CD4-positive, alpha-beta T cell treated with Interferon alpha-2 for 1 hour (primary cell): ENCODE measurements at regions not wholly inside any gene's neighbourhood (a gene's known extent, or its start where the extent isn't known, plus 50 kb on each side); places are given as distances from the start of the nearest gene placed in this dataset.
"Not testable (repeated sequence)": the region's sequence is repeated elsewhere in the genome, so short reads cannot be mapped to it uniquely, and the experiment has no call there.

Source experiments
- DNase-seq, 2 donors: peaks; one replicate each; pipeline ENCODE4 v3.0.0-alpha.2; 2020 to 2022

DNA sequence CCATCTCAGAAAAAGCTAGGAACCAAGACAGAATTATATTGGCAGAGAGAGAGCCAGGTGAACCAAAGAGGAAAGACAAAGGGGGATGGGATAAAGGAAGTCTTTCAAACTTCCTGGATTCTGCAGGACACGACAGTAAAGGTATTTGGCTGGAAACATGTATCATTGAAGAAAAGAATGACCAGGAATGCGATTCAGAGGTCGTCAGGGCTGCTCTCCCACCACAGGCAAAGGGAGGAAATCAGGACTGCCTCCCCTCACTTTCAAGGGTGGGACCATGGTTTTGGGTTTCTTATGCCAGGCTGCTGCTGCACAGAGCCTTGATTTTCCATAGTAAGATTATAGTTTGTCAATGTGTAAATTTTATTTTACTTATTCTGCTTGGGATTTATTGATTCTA, 848.8 kb downstream of the BRINP3 start:
- DNase-seq, result no peak

DNA sequence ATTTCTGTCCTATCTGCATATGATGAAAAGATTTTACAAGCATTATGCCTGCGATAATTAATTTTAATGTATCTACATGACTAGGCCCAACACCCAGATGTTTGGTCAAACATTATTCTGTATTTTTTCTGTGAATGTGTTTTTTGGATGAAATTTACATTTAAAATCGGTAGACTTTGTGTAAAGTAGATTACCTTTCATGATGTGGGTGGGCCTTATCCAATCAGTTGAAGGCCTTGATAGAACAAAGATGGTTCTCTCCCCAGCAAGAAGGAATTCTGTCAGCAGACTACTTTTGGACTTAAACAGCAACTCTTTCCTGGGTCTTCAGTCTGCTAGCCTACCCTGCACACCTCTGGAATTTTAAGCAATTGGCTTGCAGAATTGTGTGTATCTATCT, 844.0 kb downstream of the BRINP3 start:
- DNase-seq, result no peak

DNA sequence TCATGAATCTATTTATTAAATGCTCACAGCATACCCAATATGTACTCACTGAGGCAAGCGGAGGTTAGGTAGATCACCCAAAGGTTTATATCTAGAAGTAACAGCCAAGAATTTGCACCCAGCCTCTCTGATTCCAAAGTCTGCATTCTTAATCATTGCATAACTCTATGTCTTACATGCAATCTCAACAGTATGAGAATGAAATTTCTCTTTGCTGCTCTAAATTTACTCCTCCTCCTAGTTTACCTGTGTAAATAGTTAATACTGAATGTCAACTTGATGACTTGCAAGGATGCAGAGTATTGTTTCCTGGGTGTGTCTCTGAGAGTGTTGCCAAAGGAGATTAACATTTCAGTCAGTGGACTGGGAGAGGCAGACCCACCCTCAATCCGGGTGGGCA, 840.6 kb downstream of the BRINP3 start:
- DNase-seq, result no peak

DNA sequence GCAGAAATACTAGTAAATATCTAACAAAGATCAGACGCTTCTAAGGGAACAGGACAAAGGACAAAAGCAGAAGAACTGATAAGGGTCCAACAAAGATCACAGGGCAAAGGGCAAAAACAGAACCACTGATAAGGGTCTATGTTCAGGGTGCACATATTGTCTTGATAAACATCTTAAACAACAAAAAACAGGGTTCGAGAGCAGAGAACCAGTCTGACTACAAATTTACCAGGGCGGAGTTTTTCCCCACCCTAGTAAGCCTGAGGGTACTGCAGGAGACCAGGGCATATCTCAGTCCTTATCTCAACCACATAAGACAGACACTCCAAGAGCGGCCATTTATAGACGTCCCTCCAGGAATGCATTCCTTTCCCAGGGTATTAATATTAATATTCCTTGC, 833.5 kb downstream of the BRINP3 start:
- not testable (repeated sequence) for DNase-seq

DNA sequence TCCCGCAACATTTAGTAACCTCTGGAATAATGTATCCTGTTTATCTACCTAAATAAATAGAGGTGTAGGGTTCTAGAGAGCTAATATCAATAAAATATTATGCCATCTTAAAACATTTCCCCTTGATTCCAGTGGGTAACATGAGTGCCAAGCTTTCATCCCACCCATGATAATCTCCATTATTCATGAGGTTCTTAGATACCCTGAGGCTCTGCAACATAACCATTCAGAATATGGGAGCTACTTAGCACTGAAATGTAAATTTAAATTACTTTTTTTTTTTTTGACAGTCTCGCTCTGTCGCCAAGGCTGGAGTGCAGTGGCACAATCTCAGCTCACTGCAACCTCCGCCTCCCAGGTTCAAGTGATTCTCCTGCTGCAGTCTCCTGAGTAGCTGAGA, 832.7 kb downstream of the BRINP3 start:
- no peak for DNase-seq

DNA sequence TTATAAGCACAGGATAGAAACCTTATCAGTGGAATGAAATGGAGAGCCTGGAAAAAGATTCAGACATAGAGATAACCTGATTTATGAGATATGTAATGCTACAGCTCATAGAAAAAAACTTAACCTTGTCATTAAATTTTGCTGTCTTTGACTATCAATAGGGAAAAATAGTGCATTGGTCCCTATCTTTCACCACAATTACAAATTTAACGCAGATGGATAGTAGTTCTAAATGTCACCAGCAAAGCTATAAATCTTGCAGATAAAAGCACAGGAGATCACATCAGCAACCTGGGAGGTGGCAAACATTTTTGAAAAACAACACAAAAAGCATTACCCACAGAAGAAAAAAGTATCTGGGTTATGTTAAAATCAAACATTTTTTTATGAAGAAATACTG, 831.6 kb downstream of the BRINP3 start:
- DNase-seq, result no peak

DNA sequence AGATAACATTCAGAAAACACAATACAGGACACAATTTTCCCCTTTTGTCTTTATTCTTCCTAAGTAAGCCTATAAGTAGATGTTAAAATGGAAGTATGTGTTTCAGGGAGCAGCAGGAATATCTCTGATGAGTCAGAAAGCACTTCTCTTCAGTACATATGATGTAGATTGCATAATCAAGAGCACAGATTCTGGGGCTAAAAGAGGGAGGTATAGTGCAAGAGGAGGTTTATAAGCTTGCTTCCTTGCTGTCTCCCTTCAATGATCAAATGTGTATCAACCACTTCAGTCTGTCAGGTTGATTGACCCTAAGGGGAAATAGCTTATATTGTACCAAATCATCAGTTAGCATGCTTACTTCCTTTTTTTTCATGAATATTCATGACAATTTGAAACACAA, 822.8 kb downstream of the BRINP3 start:
- DNase-seq, result no peak

DNA sequence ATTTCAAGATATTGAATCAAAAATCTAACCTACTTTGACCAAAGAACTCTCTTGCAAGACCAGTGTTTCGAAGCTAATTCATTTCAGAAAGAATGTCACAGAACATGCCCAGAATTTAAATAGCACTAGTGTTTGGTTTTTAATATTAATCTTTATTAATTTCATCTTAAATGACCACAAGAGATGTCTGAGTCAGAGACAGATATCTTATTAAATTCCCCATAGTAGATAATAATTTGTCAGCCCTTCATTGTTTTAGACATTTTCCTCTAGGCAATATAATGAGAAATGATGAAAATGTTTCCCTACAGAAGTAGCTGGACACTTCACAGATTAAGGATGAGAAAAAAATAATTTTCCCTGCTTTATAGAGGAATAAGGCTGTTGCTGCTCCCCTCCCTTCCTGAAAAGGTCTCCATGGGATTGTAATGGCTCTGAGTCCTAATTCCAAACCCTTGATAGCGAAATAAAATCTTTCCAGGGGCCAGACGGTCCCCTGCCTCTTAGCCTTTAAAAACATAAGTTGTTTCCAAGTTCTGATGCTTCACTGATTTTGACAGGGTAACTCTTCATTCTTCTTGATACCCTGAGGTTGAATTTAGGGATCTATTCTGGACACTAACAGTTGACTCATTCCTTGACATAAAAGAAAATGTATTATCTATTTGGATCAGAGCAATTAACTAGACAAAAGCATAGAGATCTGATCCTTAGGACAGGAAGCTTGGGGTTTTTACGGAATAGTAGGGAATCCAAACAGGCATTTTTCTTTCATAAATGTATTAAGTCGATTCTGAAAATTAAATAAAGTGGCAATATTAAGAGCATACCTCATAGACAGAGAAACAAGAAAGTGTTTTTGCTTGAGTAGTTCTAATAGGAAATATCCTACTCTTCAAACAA, 820.8 kb downstream of the BRINP3 start:
- no peak for DNase-seq

DNA sequence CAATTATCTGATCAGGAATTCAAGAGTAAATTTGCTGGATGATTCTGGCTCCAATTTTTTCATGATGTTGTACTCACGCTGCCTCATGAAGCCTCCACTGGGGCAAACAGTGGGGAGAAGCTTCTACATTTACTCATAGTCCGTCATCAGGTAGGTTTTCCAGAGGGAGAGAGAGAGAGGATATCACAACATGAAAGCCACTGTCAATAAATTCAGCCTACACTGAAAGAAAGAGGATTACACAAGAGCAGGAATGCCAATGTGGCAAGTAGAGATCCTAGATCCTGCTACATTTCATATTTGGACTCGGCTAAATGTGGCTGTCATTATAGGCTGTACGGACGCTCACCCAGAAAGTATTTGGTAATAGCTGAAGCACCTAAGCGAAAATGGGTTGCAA, 819.9 kb downstream of the BRINP3 start:
- no peak for DNase-seq

DNA sequence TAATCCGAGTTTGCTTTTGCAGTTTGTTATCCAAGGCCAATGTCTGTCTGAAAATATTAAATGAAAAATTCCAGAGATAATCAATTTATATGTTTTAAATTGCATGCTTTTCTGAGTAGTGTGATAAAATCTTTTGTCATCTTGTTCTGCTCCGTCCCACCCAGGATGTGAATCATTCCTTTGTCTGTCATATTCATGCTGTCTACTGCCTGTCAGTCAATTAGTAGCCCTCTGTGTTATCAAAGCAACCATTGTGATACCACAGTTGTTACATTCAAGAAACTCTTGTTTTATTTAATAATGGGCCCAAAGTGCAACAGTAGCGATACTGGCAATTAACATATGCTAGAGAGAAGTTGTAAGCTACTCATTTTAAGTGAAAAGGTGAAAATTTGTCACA, 819.3 kb downstream of the BRINP3 start:
- DNase-seq, result no peak

DNA sequence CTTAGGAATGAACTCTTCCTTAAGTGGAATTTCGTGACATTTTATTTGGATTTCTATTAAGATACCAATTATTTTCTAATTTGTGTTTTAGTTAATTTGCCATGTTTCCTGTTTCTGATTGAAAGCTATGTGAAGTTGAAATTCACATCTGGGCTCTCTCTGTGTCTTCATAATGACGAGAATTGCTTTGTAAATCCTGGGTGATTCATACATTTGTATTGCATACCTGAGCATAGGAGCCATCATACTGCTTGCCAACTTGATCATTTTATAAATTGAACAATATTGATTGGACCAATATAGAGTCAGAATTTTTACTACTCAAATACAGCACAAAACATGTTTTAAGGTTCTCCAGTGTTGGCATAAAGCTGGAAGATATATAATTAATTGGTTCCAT, 817.9 kb downstream of the BRINP3 start:
- DNase-seq, result no peak

DNA sequence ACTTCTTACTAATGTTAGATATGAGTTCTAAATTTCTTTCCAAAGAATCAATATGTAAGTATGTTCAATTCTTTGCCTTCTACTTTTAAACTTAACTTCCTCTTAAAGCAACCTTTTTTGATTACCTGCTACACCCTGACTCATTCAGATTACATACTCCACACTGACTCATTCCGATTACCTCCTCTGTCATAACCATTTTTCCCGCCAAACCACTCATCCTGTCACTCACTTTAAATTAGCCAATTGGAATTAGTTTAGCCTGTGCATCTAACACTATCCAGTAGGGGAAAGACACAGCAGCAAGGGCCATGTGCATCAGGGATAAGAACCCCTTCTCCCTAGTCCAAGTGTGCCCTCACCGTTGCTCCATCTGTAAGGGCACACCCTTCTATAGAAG, 815.5 kb downstream of the BRINP3 start:
- DNase-seq, result no peak

DNA sequence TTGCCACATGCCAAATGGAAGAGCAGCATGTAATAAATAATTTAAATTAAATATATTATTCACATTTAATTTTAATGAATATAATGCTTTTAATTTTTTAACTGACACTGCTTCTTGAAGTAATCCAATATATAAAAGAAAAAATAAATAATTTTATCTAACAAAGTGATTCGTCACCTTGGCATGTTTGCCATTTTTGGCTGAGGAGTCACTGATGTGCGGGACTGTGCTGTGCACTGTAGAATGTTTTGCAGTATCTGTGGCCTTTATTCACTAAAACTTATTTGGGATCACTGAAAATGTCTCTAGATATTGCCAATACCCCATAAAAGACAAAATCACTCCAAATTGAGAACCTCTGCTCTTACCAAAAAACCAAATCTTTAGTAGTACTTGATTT, 807.8 kb downstream of the BRINP3 start:
- no peak for DNase-seq

DNA sequence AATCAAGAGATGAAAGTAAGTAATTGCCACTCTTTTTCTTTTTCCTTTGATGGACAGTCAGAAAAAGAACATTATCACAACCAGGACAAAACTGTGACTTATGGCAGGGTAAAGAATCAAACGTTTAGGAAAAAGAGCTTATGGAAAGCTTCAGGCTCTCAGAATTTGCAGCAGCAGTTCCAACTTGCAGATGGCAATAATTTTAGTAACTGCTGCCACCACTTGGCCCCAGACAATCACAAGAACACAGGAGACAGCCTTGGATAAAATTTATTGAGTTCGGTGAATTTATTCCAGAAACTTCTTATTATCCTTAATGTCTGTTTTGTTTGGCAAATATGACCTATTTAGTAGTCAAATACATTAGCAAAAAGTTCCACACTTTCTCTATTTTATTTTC, 804.4 kb downstream of the BRINP3 start:
- DNase-seq, result no peak

DNA sequence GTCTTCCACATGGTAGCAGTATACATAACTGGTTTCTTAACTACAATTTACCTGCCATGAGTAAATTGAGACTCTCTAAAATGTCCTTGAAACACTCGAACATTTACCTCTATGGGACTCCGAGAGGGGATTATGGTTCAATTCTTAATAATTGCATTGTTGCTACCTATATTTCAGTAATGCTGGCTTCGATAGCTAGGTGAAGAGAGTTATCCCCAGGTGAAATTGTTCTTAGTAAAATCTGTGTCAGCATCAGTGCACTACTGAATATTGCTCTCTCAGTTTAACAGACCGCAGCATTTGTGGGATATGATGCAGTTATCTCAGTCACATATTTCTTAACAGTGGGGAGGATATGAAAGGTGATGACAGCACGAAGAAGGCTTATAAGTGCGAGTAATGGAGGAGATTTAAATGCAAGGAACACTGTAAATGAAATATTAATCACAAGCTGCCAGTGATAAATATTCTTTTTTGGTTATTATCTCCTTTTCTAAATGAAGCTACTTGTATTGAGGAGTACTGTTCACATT, 801.9 kb downstream of the BRINP3 start:
- DNase-seq, result no peak

DNA sequence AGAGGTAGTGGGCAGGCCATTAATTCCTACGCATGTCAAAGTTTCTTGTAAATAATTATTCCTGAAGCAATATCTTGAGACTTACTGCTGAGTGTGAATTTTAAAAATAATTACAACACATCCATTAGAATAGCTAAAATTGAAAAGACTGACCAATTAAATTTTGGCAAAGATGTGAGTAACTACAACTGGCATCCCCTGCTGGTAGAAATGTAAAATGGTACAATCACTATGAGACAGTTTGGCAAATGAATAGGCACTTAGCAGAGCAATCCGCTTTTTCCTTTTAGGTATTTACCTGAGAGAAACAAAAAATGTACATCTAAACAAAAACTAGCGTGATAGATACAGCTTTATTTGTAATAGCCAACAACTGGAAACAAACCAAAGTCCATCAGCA, 798.9 kb downstream of the BRINP3 start:
- no peak for DNase-seq

DNA sequence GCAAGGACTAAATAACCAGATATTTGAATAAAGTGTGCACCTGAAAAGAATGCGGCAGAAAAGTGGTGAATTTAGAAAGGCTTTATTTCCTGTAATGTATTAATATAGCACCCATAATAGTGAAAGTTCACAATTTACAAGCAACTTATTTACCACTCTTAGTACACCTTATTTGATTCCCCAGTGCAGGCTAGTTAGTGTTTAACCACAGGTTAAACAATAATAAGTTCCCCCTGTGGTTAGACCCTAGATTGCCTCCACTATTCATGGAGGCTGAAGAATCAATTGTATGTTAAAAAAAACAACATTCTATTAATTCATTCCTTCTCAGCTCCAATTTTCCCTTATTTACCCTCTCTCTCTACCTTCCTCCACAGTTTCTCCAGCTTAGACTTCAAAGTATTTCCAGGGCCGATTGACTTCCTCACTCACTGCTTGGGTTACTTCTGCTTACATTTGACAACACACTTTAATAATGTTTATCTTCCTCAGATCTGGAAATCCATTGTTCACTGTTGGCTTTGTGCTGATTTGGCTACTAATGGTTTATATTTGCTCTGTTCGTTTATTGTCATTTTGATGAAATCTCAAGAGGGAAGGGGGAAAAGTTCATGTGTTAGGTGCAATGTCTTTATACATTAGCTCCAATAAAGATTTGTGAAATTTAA, 796.3 kb downstream of the BRINP3 start:
- DNase-seq, result no peak

DNA sequence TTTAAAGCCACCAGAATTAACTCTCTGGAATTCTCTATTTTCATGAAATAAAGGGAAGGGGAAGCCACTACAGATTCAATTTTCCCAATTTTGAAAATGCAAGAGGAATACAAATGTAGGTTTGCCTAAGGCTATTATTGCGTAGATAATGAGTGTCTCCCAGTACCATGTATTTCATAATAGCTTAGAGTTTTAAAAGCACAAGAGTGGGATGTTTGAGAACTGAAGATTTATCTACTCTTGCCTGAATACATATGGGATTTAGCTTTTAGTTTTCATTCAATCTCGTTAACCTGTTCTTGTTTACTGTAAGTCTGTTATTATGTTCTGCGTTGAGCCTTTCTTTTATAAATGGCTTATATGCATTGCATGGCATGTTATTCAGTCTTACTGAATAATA, 795.1 kb downstream of the BRINP3 start:
- DNase-seq, result no peak

DNA sequence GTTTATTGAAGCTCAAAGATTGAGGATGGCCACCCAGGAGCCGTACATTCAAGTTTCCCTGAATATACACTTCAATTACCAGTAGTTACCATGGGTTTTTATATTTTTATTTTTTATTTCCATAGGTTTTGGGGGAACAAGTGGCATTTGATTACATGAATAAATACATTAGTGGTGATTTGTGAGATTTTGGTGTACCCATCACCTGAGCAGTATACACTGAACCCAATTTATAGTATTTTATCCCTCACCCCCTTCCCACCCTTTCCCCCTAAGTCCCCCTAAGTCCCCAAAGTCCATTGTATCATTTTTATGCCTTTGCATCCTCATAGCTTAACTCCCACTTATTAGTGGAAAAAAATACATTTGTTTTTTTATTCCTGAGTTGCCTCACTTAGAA, 791.4 kb downstream of the BRINP3 start:
- DNase-seq, result no peak

DNA sequence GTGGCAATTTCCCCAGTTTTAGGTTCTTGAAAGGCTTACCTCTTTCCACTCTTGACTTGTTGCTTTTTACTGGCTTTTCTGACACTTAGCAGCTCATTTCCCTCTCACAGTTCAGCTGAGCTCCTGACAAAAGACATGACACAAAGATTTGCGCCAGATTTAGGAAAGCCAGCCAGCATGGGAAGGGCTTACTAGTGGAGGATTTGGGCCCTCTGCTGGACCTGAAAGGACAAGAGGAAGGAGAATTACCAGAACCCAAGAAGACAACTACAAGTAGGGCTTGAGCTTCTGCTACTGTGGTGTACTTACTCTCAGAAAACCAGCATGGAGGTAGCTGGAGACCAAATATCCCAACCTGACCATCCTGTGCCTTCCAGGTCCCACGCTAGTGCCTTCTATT, 784.5 kb downstream of the BRINP3 start:
- no peak for DNase-seq

DNA sequence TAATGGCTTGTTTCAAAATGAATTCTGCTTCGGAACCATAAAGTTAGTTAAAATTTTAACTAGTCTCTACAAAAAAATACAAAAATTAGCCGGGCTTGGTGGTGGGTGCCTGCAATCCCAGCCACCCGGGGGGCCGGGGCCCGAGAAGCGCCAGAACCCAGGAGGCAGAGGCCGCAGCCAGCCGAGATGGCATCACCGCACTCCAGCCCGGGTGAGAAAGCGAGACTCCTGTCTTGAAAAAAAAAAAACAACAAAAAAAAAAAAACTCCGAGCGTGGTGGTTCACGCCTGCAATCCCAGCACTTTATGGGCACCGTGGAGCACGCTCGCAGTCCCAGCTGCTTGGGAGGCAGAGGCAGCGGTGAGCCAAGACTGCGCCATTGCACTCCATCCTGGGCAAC, 781.4 kb downstream of the BRINP3 start:
- no peak for DNase-seq

DNA sequence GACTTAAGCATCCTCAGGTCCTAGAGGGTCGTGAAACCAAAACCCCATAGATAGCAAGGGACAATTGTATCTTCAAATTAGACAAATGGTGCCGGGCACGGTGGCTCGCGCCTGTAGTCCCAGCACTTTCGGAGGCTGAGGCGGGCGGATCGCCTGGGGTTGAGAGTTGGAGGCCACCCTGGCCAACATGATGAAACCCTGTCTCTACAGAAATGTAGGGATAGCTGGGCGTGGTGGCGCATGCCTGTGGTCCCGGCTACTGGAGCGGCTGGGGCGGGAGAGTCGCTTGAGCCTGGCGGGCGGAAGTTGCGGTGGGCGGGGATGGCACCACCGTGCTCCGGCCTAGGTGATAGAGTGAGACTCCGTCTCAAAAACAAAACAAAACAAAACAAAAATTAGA, 780.6 kb downstream of the BRINP3 start:
- no peak for DNase-seq

DNA sequence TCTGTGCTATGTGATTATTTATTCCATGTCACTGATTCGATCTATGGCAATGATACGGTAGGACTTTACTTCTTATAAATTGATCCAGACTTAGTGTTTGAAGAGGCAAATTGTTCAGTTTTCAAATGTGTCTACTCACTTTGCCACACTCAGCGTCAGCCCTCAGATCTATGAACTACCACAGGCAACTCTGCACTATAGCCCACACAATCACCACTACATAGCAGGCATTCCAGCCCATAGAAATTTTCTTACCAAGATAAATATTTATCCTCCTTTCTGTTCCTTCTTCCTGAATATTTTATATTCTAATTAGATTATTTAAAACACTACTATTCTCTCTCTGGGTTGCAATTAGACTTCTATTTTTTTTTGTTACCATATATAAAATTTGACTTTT, 776.1 kb downstream of the BRINP3 start:
- no peak for DNase-seq

DNA sequence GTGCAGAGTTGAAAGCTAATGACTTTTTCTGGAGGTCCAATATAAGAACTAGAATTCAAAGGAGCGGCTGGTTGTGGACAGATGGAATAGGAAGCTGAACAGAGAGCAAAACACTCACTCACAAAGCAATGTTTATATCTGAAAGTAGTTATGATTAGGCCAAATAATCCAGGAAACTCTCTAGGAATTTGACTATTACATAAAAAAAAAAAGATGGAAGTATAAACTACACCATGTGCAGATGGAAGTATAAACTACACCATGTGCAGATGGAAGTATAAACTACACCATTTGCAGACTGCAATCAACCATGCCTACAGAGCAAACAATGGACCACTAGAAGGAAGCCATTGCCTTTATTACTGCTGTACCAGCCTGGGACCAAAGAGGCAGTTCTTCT, 771.1 kb downstream of the BRINP3 start:
- DNase-seq, result no peak
